Liver (tissue), 8 donors: ENCODE measurements at regions not wholly inside any gene's neighbourhood (a gene's known extent, or its start where the extent isn't known, plus 50 kb on each side); places are given as distances from the start of the nearest gene placed in this dataset.

Experiments
- DNase-seq: peaks from one replicate; pipeline ENCODE4 v3.0.0-alpha.2; 2017; ENCODE audit warnings: low spot score
- H3K27ac ChIP-seq, 2 donors: one replicate each; pipeline ENCODE4 v1.7.0; 2013; ENCODE audit warnings: inconsistent platforms in 2 of 2, low read length in 2 of 2, control low read depth in 1 of 2, low read depth in 1 of 2, mild to moderate bottlenecking in 1 of 2
- H3K27me3 ChIP-seq, 4 donors: one replicate each; pipeline versions ENCODE4 v1.6.1 to v1.7.0; 2013; ENCODE audit warnings: low read length in 3 of 4, inconsistent platforms in 1 of 4, mild to moderate bottlenecking in 1 of 4, moderate library complexity in 1 of 4; ENCODE audit not compliant: control insufficient read depth in 4 of 4, insufficient read depth in 4 of 4
- H3K36me3 ChIP-seq, 4 donors: one replicate each; pipeline versions ENCODE4 v1.6.1 to v1.7.0; 2013; ENCODE audit warnings: low read length in 3 of 4, mild to moderate bottlenecking in 3 of 4, low read depth in 1 of 4, moderate library complexity in 1 of 4; ENCODE audit not compliant: control insufficient read depth in 4 of 4, insufficient read depth in 3 of 4
- H3K4me1 ChIP-seq, 4 donors: one replicate each; pipeline versions ENCODE4 v1.6.1 to v1.7.0; 2013; ENCODE audit warnings: low read length in 3 of 4, mild to moderate bottlenecking in 3 of 4, moderate library complexity in 1 of 4; ENCODE audit not compliant: control insufficient read depth in 4 of 4, insufficient read depth in 4 of 4
- H3K4me3 ChIP-seq, 3 donors: one replicate each; pipeline versions ENCODE4 v1.6.1 to v1.7.0; 2013; ENCODE audit warnings: low read length in 3 of 3, control low read depth in 1 of 3, low read depth in 1 of 3, mild to moderate bottlenecking in 1 of 3
- H3K9ac ChIP-seq, 2 donors: one replicate each; pipeline ENCODE4 v1.7.0; 2013; ENCODE audit warnings: low read length in 2 of 2, mild to moderate bottlenecking in 2 of 2, moderate library complexity in 2 of 2, control low read depth in 1 of 2, low read depth in 1 of 2
- H3K9me3 ChIP-seq, 4 donors: one replicate each; pipeline versions ENCODE4 v1.6.1 to v1.7.0; 2013; ENCODE audit warnings: low read length in 3 of 4; ENCODE audit not compliant: control insufficient read depth in 4 of 4
- EGR1 ChIP-seq, 2 donors: IDR thresholded peaks; 2 replicates each; pipeline ENCODE4 v1.6.1; 2016 to 2018; ENCODE audit warnings: antibody characterized with exemption in 2 of 2, low read depth in 2 of 2
- FOXA1 ChIP-seq: IDR thresholded peaks from 2 replicates; pipeline ENCODE4 v1.6.1; 2016; ENCODE audit warnings: antibody characterized with exemption
- GABPA ChIP-seq, 2 donors: IDR thresholded peaks in 1 of 2; conservative IDR thresholded peaks in 1 of 2; 2 replicates each; pipeline ENCODE4 v1.6.1; 2016; ENCODE audit warnings: antibody characterized with exemption in 2 of 2, mild to moderate bottlenecking in 1 of 2, moderate library complexity in 1 of 2
- HNF4A ChIP-seq, 2 donors: conservative IDR thresholded peaks; 2 replicates each; pipeline ENCODE4 v1.6.1; 2016; ENCODE audit warnings: antibody characterized with exemption in 2 of 2, mild to moderate bottlenecking in 2 of 2
- HNF4G ChIP-seq: IDR thresholded peaks from 2 replicates; pipeline ENCODE4 v1.6.1; 2016; ENCODE audit warnings: antibody characterized with exemption
- JUND ChIP-seq, 2 donors: IDR thresholded peaks; 2 replicates each; pipeline ENCODE4 v1.6.1; 2016; ENCODE audit warnings: antibody characterized with exemption in 2 of 2
- NR2F2 ChIP-seq: IDR thresholded peaks from 2 replicates; pipeline ENCODE4 v1.6.1; 2016; ENCODE audit warnings: antibody characterized with exemption
- RAD21 ChIP-seq, 2 donors: IDR thresholded peaks; 2 replicates each; pipeline ENCODE4 v1.6.1; 2016; ENCODE audit warnings: antibody characterized with exemption in 2 of 2, mild to moderate bottlenecking in 2 of 2
- RXRA ChIP-seq, 2 donors: IDR thresholded peaks; 2 replicates each; pipeline ENCODE4 v1.6.1; 2017 to 2018; ENCODE audit warnings: antibody characterized with exemption in 2 of 2, mild to moderate bottlenecking in 1 of 2
- SP1 ChIP-seq: IDR thresholded peaks from 2 replicates; pipeline ENCODE4 v1.6.1; 2018; ENCODE audit warnings: antibody characterized with exemption, mild to moderate bottlenecking
- TAF1 ChIP-seq: conservative IDR thresholded peaks from 2 replicates; pipeline ENCODE4 v1.6.1; 2016; ENCODE audit warnings: antibody characterized with exemption, mild to moderate bottlenecking
- YY1 ChIP-seq: IDR thresholded peaks from 2 replicates; pipeline ENCODE4 v1.6.1; 2016; ENCODE audit warnings: antibody characterized with exemption, mild to moderate bottlenecking
- WGBS: extraction: QIAGEN DNeasy Blood & Tissue Kit; methylation state at CpG from one replicate; pipeline ENCODE4 v1.1.7; 2013; 5-methylcytosine and 5-hydroxymethylcytosine counted together
- TF ChIP-seq, protein P1 (sequence below): IDR thresholded peaks from 2 replicates; pipeline ENCODE4 v1.6.1; 2016; ENCODE audit warnings: antibody characterized with exemption
- TF ChIP-seq, protein P2 (sequence below): fragments of 150-350 bp; IDR thresholded peaks from 2 replicates; pipeline ENCODE4 v1.5.1; 2017; ENCODE audit warnings: improper control_type of control experiment, low read depth, low read length; ENCODE audit not compliant: missing input control
- TF ChIP-seq, protein P3 (sequence below): IDR thresholded peaks from 2 replicates; pipeline ENCODE4 v1.6.1; 2016; ENCODE audit warnings: antibody characterized with exemption
- TF ChIP-seq, protein P4 (sequence below): IDR thresholded peaks from 2 replicates; pipeline ENCODE4 v1.6.1; 2016; ENCODE audit warnings: antibody characterized with exemption
- donor health status: healthy.
- donor health status: healthy.
- donor health status: healthy.
- donor health status: healthy.
- donor health status: healthy.

DNA sequence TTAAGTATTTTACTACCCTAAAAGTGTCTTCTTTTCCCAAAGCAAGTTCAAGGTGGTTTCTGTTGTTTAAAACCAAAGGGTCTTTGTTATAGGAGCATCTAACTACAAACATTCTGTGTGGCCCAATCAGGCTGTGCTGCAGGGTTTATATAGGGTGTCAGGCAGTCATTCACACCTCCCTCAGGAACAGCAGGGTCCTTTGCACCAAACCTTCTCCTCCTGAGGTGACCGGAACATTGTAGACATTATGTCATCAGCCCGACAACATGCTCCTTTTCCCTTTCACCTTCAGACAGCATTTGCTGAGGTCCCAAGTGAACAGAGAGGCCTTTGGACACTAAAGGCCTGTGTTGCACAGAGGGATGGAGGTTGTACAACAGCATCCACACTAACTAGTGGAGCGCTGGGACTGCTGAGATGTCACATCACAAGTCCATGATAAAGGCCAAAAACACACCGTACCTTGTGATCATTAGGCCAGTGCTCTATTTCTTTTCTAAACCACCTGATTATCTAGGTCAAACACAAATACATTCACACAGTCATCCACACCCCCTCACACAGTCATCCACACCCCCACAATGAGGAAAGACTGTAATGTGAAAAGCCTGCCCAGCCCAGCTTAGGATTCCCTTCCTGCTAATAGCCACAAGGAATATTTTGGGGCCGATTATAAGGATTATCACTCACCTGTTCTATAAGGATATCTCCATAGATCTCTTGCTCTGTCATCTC is 123.8 kb upstream of the VLDLR start:
- DNase-seq = no peak
- no peak overlapping the region for H3K9ac ChIP-seq
- H3K4me3 ChIP-seq = no peak overlapping the region
- 72% methylated on average over 5 of the region's 5 CpGs for WGBS
- no peaks in the 10 kb centered on the region for H3K4me1 ChIP-seq
- TF ChIP-seq SP1 (no peak), YY1 (no peak), JUND (IDR thresholded peaks at IDR 0.05) (no peak), RXRA (IDR thresholded peaks at IDR 0.05) (no peak), HNF4G (no peak), RAD21 (IDR thresholded peaks at IDR 0.05) (no peak), HNF4A (conservative IDR thresholded peaks at IDR 0.05) (no peak), FOXA1 (no peak)
- TF ChIP-seq, protein P1, sequence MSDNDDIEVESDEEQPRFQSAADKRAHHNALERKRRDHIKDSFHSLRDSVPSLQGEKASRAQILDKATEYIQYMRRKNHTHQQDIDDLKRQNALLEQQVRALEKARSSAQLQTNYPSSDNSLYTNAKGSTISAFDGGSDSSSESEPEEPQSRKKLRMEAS = no peak
- TF ChIP-seq, protein P2, sequence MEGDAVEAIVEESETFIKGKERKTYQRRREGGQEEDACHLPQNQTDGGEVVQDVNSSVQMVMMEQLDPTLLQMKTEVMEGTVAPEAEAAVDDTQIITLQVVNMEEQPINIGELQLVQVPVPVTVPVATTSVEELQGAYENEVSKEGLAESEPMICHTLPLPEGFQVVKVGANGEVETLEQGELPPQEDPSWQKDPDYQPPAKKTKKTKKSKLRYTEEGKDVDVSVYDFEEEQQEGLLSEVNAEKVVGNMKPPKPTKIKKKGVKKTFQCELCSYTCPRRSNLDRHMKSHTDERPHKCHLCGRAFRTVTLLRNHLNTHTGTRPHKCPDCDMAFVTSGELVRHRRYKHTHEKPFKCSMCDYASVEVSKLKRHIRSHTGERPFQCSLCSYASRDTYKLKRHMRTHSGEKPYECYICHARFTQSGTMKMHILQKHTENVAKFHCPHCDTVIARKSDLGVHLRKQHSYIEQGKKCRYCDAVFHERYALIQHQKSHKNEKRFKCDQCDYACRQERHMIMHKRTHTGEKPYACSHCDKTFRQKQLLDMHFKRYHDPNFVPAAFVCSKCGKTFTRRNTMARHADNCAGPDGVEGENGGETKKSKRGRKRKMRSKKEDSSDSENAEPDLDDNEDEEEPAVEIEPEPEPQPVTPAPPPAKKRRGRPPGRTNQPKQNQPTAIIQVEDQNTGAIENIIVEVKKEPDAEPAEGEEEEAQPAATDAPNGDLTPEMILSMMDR = no peak
- TF ChIP-seq, protein P3, sequence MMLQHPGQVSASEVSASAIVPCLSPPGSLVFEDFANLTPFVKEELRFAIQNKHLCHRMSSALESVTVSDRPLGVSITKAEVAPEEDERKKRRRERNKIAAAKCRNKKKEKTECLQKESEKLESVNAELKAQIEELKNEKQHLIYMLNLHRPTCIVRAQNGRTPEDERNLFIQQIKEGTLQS = no peak
- TF ChIP-seq, protein P4, sequence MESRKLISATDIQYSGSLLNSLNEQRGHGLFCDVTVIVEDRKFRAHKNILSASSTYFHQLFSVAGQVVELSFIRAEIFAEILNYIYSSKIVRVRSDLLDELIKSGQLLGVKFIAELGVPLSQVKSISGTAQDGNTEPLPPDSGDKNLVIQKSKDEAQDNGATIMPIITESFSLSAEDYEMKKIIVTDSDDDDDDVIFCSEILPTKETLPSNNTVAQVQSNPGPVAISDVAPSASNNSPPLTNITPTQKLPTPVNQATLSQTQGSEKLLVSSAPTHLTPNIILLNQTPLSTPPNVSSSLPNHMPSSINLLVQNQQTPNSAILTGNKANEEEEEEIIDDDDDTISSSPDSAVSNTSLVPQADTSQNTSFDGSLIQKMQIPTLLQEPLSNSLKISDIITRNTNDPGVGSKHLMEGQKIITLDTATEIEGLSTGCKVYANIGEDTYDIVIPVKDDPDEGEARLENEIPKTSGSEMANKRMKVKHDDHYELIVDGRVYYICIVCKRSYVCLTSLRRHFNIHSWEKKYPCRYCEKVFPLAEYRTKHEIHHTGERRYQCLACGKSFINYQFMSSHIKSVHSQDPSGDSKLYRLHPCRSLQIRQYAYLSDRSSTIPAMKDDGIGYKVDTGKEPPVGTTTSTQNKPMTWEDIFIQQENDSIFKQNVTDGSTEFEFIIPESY = no peak
- no peaks in the 10 kb centered on the region for H3K9me3 ChIP-seq
- no peaks in the 10 kb centered on the region for H3K36me3 ChIP-seq
- no peaks in the 10 kb centered on the region for H3K27me3 ChIP-seq
- H3K27ac ChIP-seq = no peak overlapping the region

DNA sequence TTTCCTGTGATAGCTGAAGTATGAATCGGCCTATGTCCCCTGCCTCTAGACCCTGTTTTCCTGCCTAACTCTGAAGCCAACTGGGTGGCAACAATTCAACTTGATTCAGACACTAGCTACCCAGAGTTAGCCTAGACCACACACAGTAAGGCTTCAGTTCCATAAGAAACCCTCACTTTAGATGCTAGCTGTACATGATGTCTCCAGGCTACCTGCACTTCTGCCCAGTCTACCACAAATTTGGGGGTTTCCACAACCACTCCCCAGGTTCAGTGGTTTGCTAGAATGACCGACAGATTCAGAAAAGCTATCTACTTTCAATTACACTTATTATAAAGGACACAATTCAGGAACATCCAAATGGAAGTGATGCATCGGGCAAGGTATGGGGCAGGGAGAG is 119.4 kb upstream of the VLDLR start:
- Histone ChIP-seq H3K4me3 (no peak overlapping the region), H3K4me1 (no peaks in the 10 kb centered on the region), H3K27ac (no peak overlapping the region), H3K9ac (no peak overlapping the region), H3K36me3 (no peaks in the 10 kb centered on the region), H3K27me3 (no peaks in the 10 kb centered on the region), H3K9me3 (no peaks in the 10 kb centered on the region)
- TF ChIP-seq, protein P1 = no peak
- TF ChIP-seq FOXA1 (no peak), SP1 (no peak), EGR1 (IDR thresholded peaks at IDR 0.05; ENCODE audit: low read depth in 2 of 2) (no peak)
- WGBS = 94% methylated on average over 3 of the region's 3 CpGs
- DNase-seq = no peak

DNA sequence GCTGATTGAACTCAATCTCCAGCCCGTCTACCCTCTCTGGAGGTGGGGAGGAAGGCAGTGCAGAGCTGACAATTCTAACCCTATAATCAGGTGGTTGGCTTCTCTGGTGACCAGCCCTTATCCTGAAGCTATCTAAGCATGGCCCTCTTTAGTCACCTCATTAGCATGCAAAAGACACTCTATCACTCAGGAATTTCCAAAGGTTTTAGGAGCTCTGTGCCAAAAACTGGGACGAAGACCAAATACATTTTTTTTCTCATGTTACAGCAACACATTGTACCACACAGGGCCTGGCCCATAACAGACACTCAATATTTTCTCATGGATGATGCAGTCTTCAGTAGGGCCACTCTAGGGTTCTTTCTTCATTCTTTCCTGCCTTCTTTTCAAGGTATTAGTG is 118.8 kb upstream of the VLDLR start:
- WGBS = 94% methylated on average over 2 of the region's 2 CpGs
- no peak for DNase-seq
- H3K4me1 ChIP-seq = no peaks in the 10 kb centered on the region
- no peak overlapping the region for H3K9ac ChIP-seq
- no peaks in the 10 kb centered on the region for H3K9me3 ChIP-seq
- TF ChIP-seq FOXA1 (no peak), TAF1 (no peak), NR2F2 (no peak), SP1 (no peak), GABPA (IDR thresholded peaks at IDR 0.05 in 1 of 2, conservative IDR thresholded peaks at IDR 0.05 in 1 of 2) (no peak)
- no peak overlapping the region for H3K27ac ChIP-seq
- no peaks in the 10 kb centered on the region for H3K27me3 ChIP-seq
- no peaks in the 10 kb centered on the region for H3K36me3 ChIP-seq
- no peak overlapping the region for H3K4me3 ChIP-seq
